Fibroblast of skin of left quadriceps (primary cell): ENCODE measurements at regions not wholly inside any gene's neighbourhood (a gene's known extent, or its start where the extent isn't known, plus 50 kb on each side); places are given as distances from the start of the nearest gene placed in this dataset.

ENCODE experiments used
- DNase-seq, 2 experiments: peaks; one replicate each; pipeline ENCODE4 v3.0.0-alpha.2; 2013; ENCODE audit warnings: low read depth in 2 of 2

- DNase-seq: no peak
Measured at GRCh38 chr6:5946701-5947100, 60.0 kb downstream of the NRN1 start.

- no peak for DNase-seq
Measured at GRCh38 chr6:5946181-5946580, 60.5 kb downstream of the NRN1 start.

GRCh38 chr6:5943591-5943990 is 63.1 kb downstream of the NRN1 start:
- DNase-seq: no peak

GRCh38 chr6:5942591-5942990 is 64.1 kb downstream of the NRN1 start:
- DNase-seq: peak in 1 of 2 experiments; percentile 29

GRCh38 chr6:5941188-5941587 is 65.5 kb downstream of the NRN1 start:
- DNase-seq: peak in 1 of 2 experiments; percentile 26

- no peak for DNase-seq
Measured at GRCh38 chr6:5938934-5939333, 67.8 kb downstream of the NRN1 start.

GRCh38 chr6:5937936-5938706 is 68.6 kb downstream of the NRN1 start:
- DNase-seq: no peak

GRCh38 chr6:5937169-5937909 is 69.4 kb downstream of the NRN1 start:
- peak in 1 of 2 experiments; percentile 24 for DNase-seq

GRCh38 chr6:5936631-5937030 is 70.1 kb downstream of the NRN1 start:
- DNase-seq: peak in 1 of 2 experiments; percentile 32

- peak in 1 of 2 experiments; percentile 23 for DNase-seq
Measured at GRCh38 chr6:5936140-5936539, 70.6 kb downstream of the NRN1 start.

- no peak for DNase-seq
Measured at GRCh38 chr6:5930968-5931367, 75.8 kb downstream of the NRN1 start.

GRCh38 chr6:5930143-5930770 is 76.5 kb downstream of the NRN1 start:
- DNase-seq: no peak

- no peak for DNase-seq
Measured at GRCh38 chr6:5923840-5924239, 82.9 kb downstream of the NRN1 start.

- DNase-seq: no peak
Measured at GRCh38 chr6:5922230-5922629, 84.5 kb downstream of the NRN1 start.

- no peak for DNase-seq
Measured at GRCh38 chr6:5909721-5910120, 97.0 kb downstream of the NRN1 start.

GRCh38 chr6:5906842-5907241 is 99.9 kb downstream of the NRN1 start:
- DNase-seq: no peak

GRCh38 chr6:5906340-5906670 is 100.4 kb downstream of the NRN1 start:
- no peak for DNase-seq

- peak; percentile 81 to 83 for DNase-seq
Measured at GRCh38 chr6:5905431-5906339, 101.0 kb downstream of the NRN1 start.

GRCh38 chr6:5904532-5904931 is 102.2 kb downstream of the NRN1 start:
- no peak for DNase-seq

GRCh38 chr6:5899216-5900045 is 107.3 kb downstream of the NRN1 start:
- DNase-seq: no peak

- DNase-seq: no peak
Measured at GRCh38 chr6:5898563-5898962, 108.2 kb downstream of the NRN1 start.
